ENCODE measurements at regions not wholly inside any gene's neighbourhood (a gene's known extent, or its start where the extent isn't known, plus 50 kb on each side); places are given as distances from the start of the nearest gene placed in this dataset.

GRCh38 chr1:234979296-234980279 is 149.0 kb downstream of the TOMM20 start:
- Histone ChIP-seq H3K9me3 (no peaks in the 10 kb centered on the region), H3K4me1 (peaks cover 16 to 64% (median 34%) of the 10 kb centered on the region in 3 donors), H3K36me3 (no peaks in the 10 kb centered on the region), H3K4me3 (peak overlapping the region in 1 of 2 donors; percentile 23), H3K27ac (peak overlapping the region; percentile 91 to 97 (median 95)), H3K27me3 (no peaks in the 10 kb centered on the region)
- TF ChIP-seq POLR2AphosphoS5 (IDR thresholded peaks at IDR 0.05) (no peak), POLR2A (IDR thresholded peaks at IDR 0.05) (no peak), CTCF (IDR thresholded peaks at IDR 0.05) (no peak), EP300 (IDR thresholded peaks at IDR 0.05) (no peak)
- 77 to 90% methylated on average over 2 to 8 of the region's 15 CpGs for WGBS, 2 donors (ENCODE audit: low coverage in 1 of 2)
- no peak for ATAC-seq

GRCh38 chr1:234978397-234979295 is 150.0 kb downstream of the TOMM20 start:
- Histone ChIP-seq H3K4me1 (peaks cover 16 to 62% (median 34%) of the 10 kb centered on the region in 3 donors), H3K9me3 (no peaks in the 10 kb centered on the region), H3K27ac (peak overlapping the region; percentile 91 to 97 (median 95)), H3K36me3 (no peaks in the 10 kb centered on the region), H3K4me3 (no peak overlapping the region), H3K27me3 (no peaks in the 10 kb centered on the region)
- TF ChIP-seq EP300 (IDR thresholded peaks at IDR 0.05) (no peak), POLR2AphosphoS5 (IDR thresholded peaks at IDR 0.05) (peak; percentile 50)
- peak; percentile 19 for ATAC-seq
- WGBS, 2 donors (ENCODE audit: low coverage in 1 of 2): 21 to 26% methylated on average over 4 of the region's 14 CpGs

- peak overlapping the region; percentile 91 to 97 (median 95) for H3K27ac ChIP-seq
- no peak for ATAC-seq
- no peaks in the 10 kb centered on the region for H3K36me3 ChIP-seq
- no peaks in the 10 kb centered on the region for H3K27me3 ChIP-seq
- H3K4me1 ChIP-seq: peaks cover 16 to 57% (median 34%) of the 10 kb centered on the region in 3 donors
- no peak overlapping the region for H3K4me3 ChIP-seq
- no peaks in the 10 kb centered on the region for H3K9me3 ChIP-seq
- 80 to 81% methylated on average over 3 to 6 of the region's 7 CpGs for WGBS, 2 donors (ENCODE audit: low coverage in 1 of 2)
- TF ChIP-seq POLR2AphosphoS5 (IDR thresholded peaks at IDR 0.05) (no peak), EP300 (IDR thresholded peaks at IDR 0.05) (no peak), CTCF (IDR thresholded peaks at IDR 0.05) (no peak), POLR2A (IDR thresholded peaks at IDR 0.05) (no peak)
Observed at GRCh38 chr1:234977875-234978396, 150.7 kb downstream of the TOMM20 start.

- Histone ChIP-seq H3K27ac (peak overlapping the region in 3 of 4 donors; percentile 91 to 97 (median 95)), H3K36me3 (no peaks in the 10 kb centered on the region), H3K9me3 (no peaks in the 10 kb centered on the region), H3K4me3 (no peak overlapping the region), H3K27me3 (no peaks in the 10 kb centered on the region), H3K4me1 (peaks cover 16 to 65% (median 34%) of the 10 kb centered on the region in 3 donors)
- ATAC-seq: no peak
- WGBS, 2 donors (ENCODE audit: low coverage in 1 of 2): 81 to 82% methylated on average over 7 to 13 of the region's 15 CpGs
- no peak for TF ChIP-seq POLR2AphosphoS5 (IDR thresholded peaks at IDR 0.05)
- no peak for TF ChIP-seq CTCF (IDR thresholded peaks at IDR 0.05)
- TF ChIP-seq POLR2A (IDR thresholded peaks at IDR 0.05): no peak
- no peak for TF ChIP-seq EP300 (IDR thresholded peaks at IDR 0.05)
Observed at GRCh38 chr1:234976861-234977680, 151.6 kb downstream of the TOMM20 start.
